ENCODE measurements at regions not wholly inside any gene's neighbourhood (a gene's known extent, or its start where the extent isn't known, plus 50 kb on each side); places are given as distances from the start of the nearest gene placed in this dataset.

DNA sequence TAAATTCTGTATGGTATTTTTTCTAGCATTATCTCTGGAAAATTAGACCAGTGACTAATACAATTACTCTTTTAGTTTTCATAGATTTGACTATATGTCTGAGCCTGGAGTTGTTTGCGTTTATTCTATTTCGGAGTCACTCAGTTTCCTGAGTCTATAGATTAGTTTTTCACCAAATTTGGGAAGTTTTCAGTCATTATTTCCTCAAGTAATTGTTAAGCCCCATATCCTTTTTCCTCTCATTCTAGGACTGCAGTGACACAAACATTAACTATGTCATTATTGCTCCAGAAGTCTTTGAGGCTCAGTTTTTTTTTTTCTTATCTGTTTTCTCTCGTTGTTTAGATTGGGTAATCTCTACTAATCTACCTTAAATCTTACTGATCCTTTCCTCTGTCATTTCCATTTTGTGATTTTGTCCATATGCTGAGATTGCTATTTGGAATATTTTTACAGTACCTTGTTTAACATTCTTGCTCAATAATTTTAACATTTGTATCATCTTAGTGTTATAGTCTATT, 886.2 kb downstream of the LTN1 start:
- H3K4me2 ChIP-seq (ENCODE audit: low read length) = no peak overlapping the region
- no peaks in the 10 kb centered on the region for H4K20me1 ChIP-seq (ENCODE audit: control insufficient read depth, insufficient read depth, low read depth, low read length)
- H3K4me1 ChIP-seq (ENCODE audit: control insufficient read depth, low read length) = no peaks in the 10 kb centered on the region
- no peaks in the 10 kb centered on the region for H3K36me3 ChIP-seq (ENCODE audit: control insufficient read depth, low read length)
- H3K27me3 ChIP-seq (ENCODE audit: control insufficient read depth, low read length) = no peaks in the 10 kb centered on the region
- no peaks in the 10 kb centered on the region; the same call in 1 of the 2 replicates for H3K9me3 ChIP-seq (ENCODE audit: control insufficient read depth, insufficient read depth, low read length)
- no peaks in the 10 kb centered on the region for H3K9me2 ChIP-seq (replicated peaks; ENCODE audit: control insufficient read depth, low read length)
- no peaks in the 10 kb centered on the region for H3K79me2 ChIP-seq (ENCODE audit: control insufficient read depth, low read length)
- no peak overlapping the region for H3K4me3 ChIP-seq (ENCODE audit: low read length)
- no peak for TF ChIP-seq EZH2phosphoT487 (IDR thresholded peaks at IDR 0.05; ENCODE audit: borderline replicate concordance, low read length)
- TF ChIP-seq CTCF (IDR thresholded peaks at IDR 0.05; ENCODE audit: low read depth, low read length, poor library complexity, severe bottlenecking) = no peak
- H3K27ac ChIP-seq (ENCODE audit: low read depth, low read length) = no peak overlapping the region
- no peaks in the 10 kb centered on the region for H3F3A ChIP-seq (ENCODE audit: control insufficient read depth, insufficient read depth)

GRCh38 chr21:28104346-28104745, 888.3 kb downstream of the LTN1 start:
- Histone ChIP-seq H3K9me3 (ENCODE audit: control insufficient read depth, insufficient read depth, low read length) (peaks cover 3% of the 10 kb centered on the region; the same call in 1 of the 2 replicates), H3K4me3 (ENCODE audit: low read length) (no peak overlapping the region), H3K27ac (ENCODE audit: low read depth, low read length) (no peak overlapping the region), H3K36me3 (ENCODE audit: control insufficient read depth, low read length) (no peaks in the 10 kb centered on the region), H3K27me3 (ENCODE audit: control insufficient read depth, low read length) (no peaks in the 10 kb centered on the region), H3K4me2 (ENCODE audit: low read length) (no peak overlapping the region), H3K4me1 (ENCODE audit: control insufficient read depth, low read length) (no peaks in the 10 kb centered on the region), H4K20me1 (ENCODE audit: control insufficient read depth, insufficient read depth, low read depth, low read length) (no peaks in the 10 kb centered on the region), H3F3A (ENCODE audit: control insufficient read depth, insufficient read depth) (no peaks in the 10 kb centered on the region), H3K79me2 (ENCODE audit: control insufficient read depth, low read length) (no peaks in the 10 kb centered on the region), H3K9me2 (replicated peaks; ENCODE audit: control insufficient read depth, low read length) (no peaks in the 10 kb centered on the region)
- TF ChIP-seq EZH2phosphoT487 (IDR thresholded peaks at IDR 0.05; ENCODE audit: borderline replicate concordance, low read length) (no peak), CTCF (IDR thresholded peaks at IDR 0.05; ENCODE audit: low read depth, low read length, poor library complexity, severe bottlenecking) (no peak)

DNA sequence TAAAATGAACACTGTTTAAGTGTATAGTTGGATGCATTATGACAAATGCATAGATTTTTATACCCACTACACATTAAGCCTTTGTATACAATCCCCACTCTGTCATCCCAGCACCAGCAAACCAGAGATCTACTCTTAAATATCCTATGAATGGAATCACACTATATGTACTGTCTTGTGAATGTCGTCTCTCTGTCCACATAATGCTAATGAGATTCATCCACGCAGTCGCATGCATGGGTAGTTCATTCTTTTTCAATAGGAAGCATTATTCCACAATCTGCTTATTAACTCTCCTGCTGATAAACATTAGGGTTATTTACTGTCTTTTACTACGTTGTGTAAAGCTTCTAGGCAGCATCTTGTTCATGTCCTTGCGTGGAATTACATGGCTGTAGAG, 892.3 kb downstream of the LTN1 start:
- Histone ChIP-seq H3K27me3 (ENCODE audit: control insufficient read depth, low read length) (no peaks in the 10 kb centered on the region), H3K79me2 (ENCODE audit: control insufficient read depth, low read length) (no peaks in the 10 kb centered on the region), H3K4me2 (ENCODE audit: low read length) (no peak overlapping the region), H3K36me3 (ENCODE audit: control insufficient read depth, low read length) (no peaks in the 10 kb centered on the region), H3K9me3 (ENCODE audit: control insufficient read depth, insufficient read depth, low read length) (peaks cover 3% of the 10 kb centered on the region; the same call in 1 of the 2 replicates), H4K20me1 (ENCODE audit: control insufficient read depth, insufficient read depth, low read depth, low read length) (no peaks in the 10 kb centered on the region), H3K9me2 (replicated peaks; ENCODE audit: control insufficient read depth, low read length) (no peaks in the 10 kb centered on the region), H3K4me1 (ENCODE audit: control insufficient read depth, low read length) (no peaks in the 10 kb centered on the region), H3K27ac (ENCODE audit: low read depth, low read length) (no peak overlapping the region), H3F3A (ENCODE audit: control insufficient read depth, insufficient read depth) (no peaks in the 10 kb centered on the region), H3K4me3 (ENCODE audit: low read length) (no peak overlapping the region)
- TF ChIP-seq CTCF (IDR thresholded peaks at IDR 0.05; ENCODE audit: low read depth, low read length, poor library complexity, severe bottlenecking) (no peak), EZH2phosphoT487 (IDR thresholded peaks at IDR 0.05; ENCODE audit: borderline replicate concordance, low read length) (no peak)
